Endothelial cell of umbilical vein (primary cell): ENCODE measurements at regions not wholly inside any gene's neighbourhood (a gene's known extent, or its start where the extent isn't known, plus 50 kb on each side); places are given as distances from the start of the nearest gene placed in this dataset.

Experiments
- BruUV-seq: library from RNA; stranded (reverse); fragments of 400-500 nt; replicated peaks from 2 replicates; lab custom pipeline; 2021; lab: Mats Ljungman, UMichigan
- CTCF ChIA-PET: fragments of 300-600, 350-600 bp; sonication (Branson Sonifier 250); formaldehyde crosslinking; loops from one replicate; lab custom pipeline; 2021; ENCODE audit warnings: antibody characterized with exemption, inconsistent platforms; lab: Charles Lee
- POLR2A ChIA-PET: fragments of 300-600, 350-600 bp; sonication (Branson Sonifier 250); formaldehyde crosslinking; loops from one replicate; lab custom pipeline; 2021; ENCODE audit warnings: antibody characterized with exemption, inconsistent platforms; lab: Charles Lee
- DNase-seq: peaks from one replicate; pipeline ENCODE4 v3.0.0-alpha.2; 2011; ENCODE audit warnings: low read depth, low spot score
- FAIRE-seq: peaks from 2 replicates; lab custom pipeline; 2011; peaks lifted over from hg19 to GRCh38; lab: Jason Lieb, UNC
- H2AFZ ChIP-seq: 2 replicates; pipeline ENCODE4 v1.6.0; 2012; ENCODE audit warnings: low read depth, low read length, control low read depth, inconsistent platforms
- H3K27ac ChIP-seq: 2 replicates; pipeline ENCODE4 v1.5.1; 2011; ENCODE audit warnings: low read depth, mild to moderate bottlenecking, control low read depth, low read length, moderate library complexity; ENCODE audit not compliant: insufficient read depth
- H3K27me3 ChIP-seq, 2 experiments: 2 replicates each; pipeline versions ENCODE4 v1.6.0 to v1.6.1; 2011; ENCODE audit warnings: low read length in 2 of 2, mixed read lengths in 1 of 2; ENCODE audit not compliant: control insufficient read depth in 2 of 2, insufficient read depth in 2 of 2
- H3K36me3 ChIP-seq, 2 experiments: 2 replicates in 1 of 2; 3 replicates in 1 of 2; pipeline ENCODE4 v1.5.1; 2011; ENCODE audit warnings: low read length in 2 of 2, mild to moderate bottlenecking in 1 of 2, moderate library complexity in 1 of 2; ENCODE audit not compliant: control insufficient read depth in 2 of 2, insufficient read depth in 2 of 2; ENCODE audit errors: extremely low read depth in 1 of 2
- H3K4me1 ChIP-seq: 3 replicates; pipeline ENCODE4 v1.5.1; 2011; ENCODE audit warnings: mild to moderate bottlenecking, low read length; ENCODE audit not compliant: control insufficient read depth, insufficient read depth; ENCODE audit errors: extremely low read depth
- H3K4me2 ChIP-seq: 2 replicates; pipeline ENCODE4 v1.6.1; 2011; ENCODE audit warnings: low read length, control low read depth, mixed read lengths; ENCODE audit not compliant: insufficient read depth
- H3K4me3 ChIP-seq, 3 experiments: fragments of 200-600 bp in 1 of 3; sonication (generic), shearing (Covaris generic) in 1 of 3; replicated peaks in 1 of 3; 2 replicates each; pipeline ENCODE4 v1.5.1; 2011 to 2016; ENCODE audit warnings: control low read depth in 3 of 3, low read length in 3 of 3, mild to moderate bottlenecking in 2 of 3, inconsistent platforms in 1 of 3, low read depth in 1 of 3, moderate library complexity in 1 of 3; ENCODE audit not compliant: insufficient read depth in 1 of 3
- H3K79me2 ChIP-seq: 2 replicates; pipeline ENCODE4 v1.6.0; 2012; ENCODE audit warnings: low read length, inconsistent platforms; ENCODE audit not compliant: control insufficient read depth, insufficient read depth
- H3K9ac ChIP-seq: replicated peaks from 2 replicates; pipeline ENCODE3; 2011; ENCODE audit warnings: low read length, control low read depth; ENCODE audit not compliant: insufficient read depth; ENCODE audit errors: extremely low read depth
- H3K9me1 ChIP-seq: replicated peaks from 3 replicates; pipeline ENCODE4 v1.6.0; 2011; ENCODE audit warnings: mild to moderate bottlenecking, low read length; ENCODE audit not compliant: control insufficient read depth, insufficient read depth; ENCODE audit errors: extremely low read depth
- H3K9me3 ChIP-seq: replicated peaks from 2 replicates; pipeline ENCODE4 v1.5.1; 2012; ENCODE audit warnings: low read length, inconsistent platforms; ENCODE audit not compliant: control insufficient read depth, insufficient read depth
- H4K20me1 ChIP-seq: replicated peaks from 2 replicates; pipeline ENCODE3; 2011; ENCODE audit warnings: mild to moderate bottlenecking, low read length; ENCODE audit not compliant: control insufficient read depth, insufficient read depth; ENCODE audit errors: extremely low read depth
- CTCF ChIP-seq, 2 donors: IDR thresholded peaks; 1 replicate in 1 of 2; 2 replicates in 1 of 2; pipeline ENCODE4 v1.5.1; 2011; ENCODE audit warnings: low read length in 2 of 2, mild to moderate bottlenecking in 2 of 2, moderate library complexity in 2 of 2, control low read depth in 1 of 2, inconsistent platforms in 1 of 2, low read depth in 1 of 2; ENCODE audit not compliant: insufficient read depth in 1 of 2; ENCODE audit errors: extremely low read depth in 1 of 2
- EZH2 ChIP-seq: IDR thresholded peaks from 2 replicates; pipeline ENCODE4 v1.6.1; 2012; ENCODE audit warnings: borderline replicate concordance, low read depth, mild to moderate bottlenecking, moderate library complexity, low read length, inconsistent platforms; ENCODE audit not compliant: severe bottlenecking
- FOS ChIP-seq: IDR thresholded peaks from 2 replicates; pipeline ENCODE4 v1.6.1; 2011; ENCODE audit warnings: mild to moderate bottlenecking, low read length, moderate library complexity, borderline replicate concordance; ENCODE audit not compliant: insufficient read depth
- GATA2 ChIP-seq: IDR thresholded peaks from 2 replicates; pipeline ENCODE4 v1.7.0; 2011; ENCODE audit warnings: low read depth, mild to moderate bottlenecking, moderate library complexity, mixed read lengths, low read length; ENCODE audit not compliant: insufficient read length, insufficient read depth
- JUN ChIP-seq: IDR thresholded peaks from 2 replicates; pipeline ENCODE4 v1.6.1; 2011; ENCODE audit warnings: borderline replicate concordance, low read depth; ENCODE audit not compliant: insufficient read length, insufficient read depth
- MAX ChIP-seq: IDR thresholded peaks from 2 replicates; pipeline ENCODE4 v1.6.1; 2011; ENCODE audit not compliant: insufficient read depth, insufficient read length
- MYC ChIP-seq: IDR thresholded peaks from one replicate; pipeline ENCODE4 v1.6.1; 2011; ENCODE audit warnings: mild to moderate bottlenecking, low read depth, low read length
- POLR2A ChIP-seq: IDR thresholded peaks from 2 replicates; pipeline ENCODE4 v1.6.1; 2012; ENCODE audit warnings: low read depth, mild to moderate bottlenecking, control low read depth, low read length
- POLR2AphosphoS5 ChIP-seq: IDR thresholded peaks from 2 replicates; pipeline ENCODE4 v1.6.1; 2012; ENCODE audit warnings: low read depth, mild to moderate bottlenecking, control low read depth, low read length, moderate library complexity; ENCODE audit not compliant: insufficient read depth
- dilution Hi-C: fragments of 300-500 bp; cut with MboI; formaldehyde crosslinking; loops from one replicate; pipeline ENCODE4 v1.15.0; 2019; ENCODE audit warnings: low sequenced_read_pairs; ENCODE audit not compliant: extremely low pct_ligation_motif_present
- intact Hi-C: fragments of 100-400 bp; cut with micrococcal nuclease; formaldehyde crosslinking; loops from one replicate; pipeline ENCODE4 v1.10.0; 2022

- no peak for TF ChIP-seq EZH2
- no peak for TF ChIP-seq POLR2AphosphoS5
- TF ChIP-seq POLR2A, result no peak
- TF ChIP-seq JUN, result no peak
- TF ChIP-seq MAX, result no peak
- no peak for TF ChIP-seq FOS
- no peak for TF ChIP-seq MYC
- no peak for TF ChIP-seq CTCF (IDR thresholded peaks at IDR 0.05; ENCODE audit: extremely low read depth in 1 of 2, insufficient read depth in 1 of 2, low read depth in 1 of 2, low read length in 2 of 2)
- no peak for TF ChIP-seq GATA2
- dilution Hi-C loops, result no loop called here
- no peak overlapping the region for H3K9ac ChIP-seq
- H3K79me2 ChIP-seq, result no peaks in the 10 kb centered on the region
- FAIRE-seq, result no peak
- H2AFZ ChIP-seq, result no peak overlapping the region
- H3K9me3 ChIP-seq, result no peaks in the 10 kb centered on the region
- H3K4me3 ChIP-seq, result no peak overlapping the region
- H3K9me1 ChIP-seq, result no peaks in the 10 kb centered on the region
- H3K4me2 ChIP-seq, result no peak overlapping the region
- ChIA-PET CTCF (no interaction called here), POLR2A (no interaction called here)
- H4K20me1 ChIP-seq, result no peaks in the 10 kb centered on the region
- DNase-seq, result no peak
- BruUV-seq, result no TSS peak
- intact Hi-C loops, result no loop called here
- H3K36me3 ChIP-seq, result no peaks in the 10 kb centered on the region
- no peak overlapping the region for H3K27ac ChIP-seq
- H3K4me1 ChIP-seq, result no peaks in the 10 kb centered on the region
- H3K27me3 ChIP-seq, result no peaks in the 10 kb centered on the region
Measured at GRCh38 chr20:7015257-7015656, 247.8 kb downstream of the BMP2 start.
